NCI-H1105 treated with DMSO at 0.1 percent for 48 hours (cell line): ENCODE measurements at regions not wholly inside any gene's neighbourhood (a gene's known extent, or its start where the extent isn't known, plus 50 kb on each side); places are given as distances from the start of the nearest gene placed in this dataset.
"Not testable (repeated sequence)": the region's sequence is repeated elsewhere in the genome, so short reads cannot be mapped to it uniquely, and the experiment has no call there.

Source experiments
- DNase-seq: peaks from one replicate; lab custom pipeline; 2025; lab: John Stamatoyannopoulos, UW

DNA sequence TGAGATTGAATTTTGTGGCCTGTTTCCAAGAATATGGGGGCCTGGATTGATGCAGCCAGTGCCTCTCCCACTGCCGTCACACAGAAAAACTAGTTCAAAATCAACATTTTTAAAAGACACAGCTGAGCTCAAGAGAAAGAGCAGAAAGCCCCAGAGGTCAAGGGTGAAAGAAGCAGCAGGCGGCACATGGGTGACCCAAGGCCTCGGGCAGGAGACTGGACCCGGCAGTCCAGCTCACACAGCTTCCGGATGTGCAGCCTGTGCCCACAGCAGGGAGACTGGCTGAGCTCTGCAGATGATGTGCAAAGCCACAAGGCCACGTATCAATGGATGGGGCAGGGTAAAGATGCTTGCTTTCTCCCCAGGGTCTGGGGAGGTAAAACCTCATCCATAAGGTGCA is 50.4 kb upstream of the RNF32 start:
- no peak for DNase-seq

DNA sequence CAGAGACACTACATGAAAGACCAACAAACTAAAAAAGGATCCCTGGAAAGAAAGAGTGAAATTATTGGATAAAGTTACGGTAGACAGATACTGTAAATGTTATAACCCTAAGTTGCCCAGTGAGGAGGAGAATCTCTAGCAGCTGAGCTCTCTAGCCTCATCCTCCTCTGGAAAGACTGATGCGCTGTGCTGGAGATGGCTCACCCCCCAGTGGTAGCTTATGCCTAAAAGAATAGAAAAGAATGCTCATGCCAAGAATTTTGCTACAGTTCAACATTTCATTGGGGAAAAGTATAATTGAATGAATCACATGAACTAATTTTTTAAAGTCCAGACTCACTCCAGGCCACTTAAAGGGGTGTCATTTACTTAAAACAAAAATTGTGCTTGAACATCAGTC is 50.8 kb upstream of the RNF32 start:
- DNase-seq = no peak

DNA sequence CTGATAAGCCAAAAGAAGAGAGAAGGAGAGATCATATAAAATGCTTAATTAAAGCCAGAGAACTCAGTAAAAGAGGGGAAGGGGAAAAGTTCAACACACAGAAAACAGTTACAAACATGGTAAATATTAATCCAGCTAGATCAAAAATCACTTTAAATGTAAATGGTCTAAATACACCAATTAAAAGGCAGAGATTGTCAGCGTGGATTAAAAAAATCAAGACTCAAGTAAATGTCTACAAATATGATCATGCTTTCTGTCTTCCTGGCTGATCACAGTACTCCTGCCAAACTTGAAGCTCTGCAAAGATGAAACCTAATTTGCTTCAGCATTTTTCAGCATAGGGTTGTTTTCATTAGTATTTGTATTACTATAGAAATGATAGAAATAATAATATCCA is 54.6 kb upstream of the RNF32 start:
- no peak for DNase-seq

DNA sequence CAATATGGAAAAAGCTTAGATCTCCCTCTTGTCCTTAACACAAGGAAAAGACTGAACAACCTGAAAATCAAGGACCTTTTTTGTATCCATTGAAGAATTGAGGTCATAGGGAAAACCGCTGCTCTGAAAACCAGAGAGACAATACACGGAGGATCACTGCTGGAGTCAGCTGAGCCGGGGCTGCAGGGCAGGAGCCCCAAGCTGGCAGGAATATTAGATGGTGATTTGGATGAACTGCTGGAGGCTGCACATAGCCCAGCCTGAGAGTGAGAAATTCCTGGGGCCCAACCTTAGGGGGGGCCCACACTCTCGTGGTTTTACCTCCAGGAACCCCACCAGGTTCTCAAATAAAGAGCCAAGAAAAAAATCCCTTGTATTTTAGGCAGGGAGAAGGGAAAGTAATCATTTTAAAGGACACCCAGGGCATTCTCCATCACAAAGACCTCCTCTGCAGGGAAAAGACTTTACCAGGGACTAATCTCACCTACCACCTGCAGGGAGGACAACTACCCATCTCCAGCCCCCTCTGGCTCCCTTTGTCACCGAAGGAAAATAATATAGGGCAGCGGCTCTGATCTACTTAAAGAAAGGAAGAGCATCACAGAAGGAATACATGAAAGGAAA is 55.4 kb upstream of the RNF32 start:
- DNase-seq = no peak

DNA sequence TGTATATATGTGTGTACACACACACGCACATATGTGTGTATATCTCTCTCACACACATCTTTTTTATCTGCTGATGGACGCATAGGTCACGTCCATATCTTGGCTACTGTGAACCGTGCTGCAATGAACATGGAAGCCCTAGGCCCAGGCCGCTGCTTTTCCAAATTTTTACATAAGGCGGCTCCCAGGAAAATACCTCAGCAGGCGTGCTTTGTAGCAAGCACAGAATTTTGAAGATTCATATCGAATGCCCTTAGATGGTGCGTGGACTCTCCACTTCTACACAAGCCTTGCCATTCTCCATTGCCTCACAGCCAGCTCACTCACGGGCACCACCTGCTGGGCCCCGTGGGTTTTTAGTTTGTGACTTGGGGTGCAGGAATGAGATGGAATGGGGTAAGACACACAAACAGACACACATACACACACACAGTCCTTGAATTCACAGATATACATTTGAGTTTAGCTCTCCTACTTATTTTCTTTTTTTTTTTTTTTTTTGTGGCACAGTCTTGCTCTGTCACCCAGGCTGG is 57.9 kb upstream of the RNF32 start:
- no peak for DNase-seq

DNA sequence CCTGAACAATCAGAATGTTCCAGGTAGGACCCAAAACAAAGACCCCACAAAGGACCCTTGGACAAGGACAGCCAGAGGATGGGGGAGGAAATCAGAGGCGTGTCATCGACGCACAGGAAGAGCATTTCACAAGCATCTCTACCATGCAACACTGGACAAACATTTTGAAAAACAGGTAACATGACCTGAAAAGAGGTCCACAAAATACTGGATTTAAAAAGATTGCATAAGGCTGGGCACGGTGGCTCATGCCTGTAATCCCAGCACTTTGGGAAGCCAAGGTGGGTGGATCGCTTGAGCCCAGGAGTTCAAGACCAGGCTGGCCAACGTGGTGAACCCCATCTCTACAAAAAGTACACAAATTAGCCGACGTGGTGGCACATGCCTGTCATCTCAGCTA is 60.5 kb upstream of the RNF32 start:
- DNase-seq = no peak

DNA sequence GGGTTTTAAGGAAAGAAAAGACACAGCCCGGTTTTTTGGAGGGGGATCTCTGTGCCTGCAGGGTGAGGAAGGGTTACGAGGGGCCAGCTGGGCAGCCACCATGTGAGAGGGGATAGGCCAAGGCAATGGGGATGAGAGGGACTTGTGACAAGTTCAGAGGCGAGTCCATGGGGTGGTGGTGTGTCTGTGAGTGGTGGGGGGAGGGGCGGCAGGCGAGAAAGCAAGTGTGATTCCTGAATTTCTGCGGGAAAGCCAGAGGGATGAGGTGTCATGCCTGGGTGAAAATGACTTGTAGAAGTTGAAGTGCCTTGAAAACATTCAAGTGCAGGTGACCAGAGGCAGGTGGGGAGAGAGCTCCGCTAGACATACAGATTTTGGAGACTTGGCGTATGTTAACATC is 61.0 kb upstream of the RNF32 start:
- no peak for DNase-seq

DNA sequence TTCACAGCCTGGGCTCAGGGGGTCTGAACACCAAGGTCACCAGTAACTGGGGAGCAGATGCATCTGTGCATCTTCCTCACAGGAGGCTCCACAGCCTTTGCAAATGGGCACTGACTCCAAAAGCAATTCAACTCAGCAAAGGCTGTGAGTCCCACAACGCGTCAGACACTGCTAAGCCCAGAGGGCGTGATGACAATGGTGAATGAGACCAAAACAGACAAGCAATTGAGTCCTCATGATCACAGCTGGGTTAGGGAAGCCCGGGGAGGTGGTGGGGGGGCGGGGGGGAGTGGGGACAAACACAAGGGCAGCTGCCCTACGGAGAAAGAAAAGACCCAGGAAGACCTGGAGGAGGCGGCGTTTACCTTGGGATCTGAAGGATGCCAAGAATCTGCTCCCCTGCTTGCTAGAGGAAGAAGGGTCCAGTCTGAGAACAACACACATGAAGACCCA is 61.6 kb upstream of the RNF32 start:
- DNase-seq = no peak

DNA sequence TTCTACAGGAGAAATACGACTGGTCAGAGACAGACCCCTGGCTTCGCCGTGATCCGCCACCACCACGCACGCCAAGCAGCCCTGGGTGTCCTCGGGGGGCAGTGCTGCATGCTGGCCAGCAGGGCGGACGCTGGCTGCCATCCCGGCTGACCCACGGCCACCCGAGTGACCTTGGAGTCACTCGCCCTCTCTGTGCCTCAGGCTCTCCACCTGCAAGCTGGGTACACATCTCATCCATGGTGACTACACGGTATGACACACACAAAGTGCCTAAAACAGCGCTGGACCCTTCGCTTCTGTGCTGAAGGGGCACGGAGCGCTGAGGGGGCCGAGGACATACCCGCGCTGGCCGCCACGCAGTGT is 62.0 kb upstream of the RNF32 start:
- no peak for DNase-seq

DNA sequence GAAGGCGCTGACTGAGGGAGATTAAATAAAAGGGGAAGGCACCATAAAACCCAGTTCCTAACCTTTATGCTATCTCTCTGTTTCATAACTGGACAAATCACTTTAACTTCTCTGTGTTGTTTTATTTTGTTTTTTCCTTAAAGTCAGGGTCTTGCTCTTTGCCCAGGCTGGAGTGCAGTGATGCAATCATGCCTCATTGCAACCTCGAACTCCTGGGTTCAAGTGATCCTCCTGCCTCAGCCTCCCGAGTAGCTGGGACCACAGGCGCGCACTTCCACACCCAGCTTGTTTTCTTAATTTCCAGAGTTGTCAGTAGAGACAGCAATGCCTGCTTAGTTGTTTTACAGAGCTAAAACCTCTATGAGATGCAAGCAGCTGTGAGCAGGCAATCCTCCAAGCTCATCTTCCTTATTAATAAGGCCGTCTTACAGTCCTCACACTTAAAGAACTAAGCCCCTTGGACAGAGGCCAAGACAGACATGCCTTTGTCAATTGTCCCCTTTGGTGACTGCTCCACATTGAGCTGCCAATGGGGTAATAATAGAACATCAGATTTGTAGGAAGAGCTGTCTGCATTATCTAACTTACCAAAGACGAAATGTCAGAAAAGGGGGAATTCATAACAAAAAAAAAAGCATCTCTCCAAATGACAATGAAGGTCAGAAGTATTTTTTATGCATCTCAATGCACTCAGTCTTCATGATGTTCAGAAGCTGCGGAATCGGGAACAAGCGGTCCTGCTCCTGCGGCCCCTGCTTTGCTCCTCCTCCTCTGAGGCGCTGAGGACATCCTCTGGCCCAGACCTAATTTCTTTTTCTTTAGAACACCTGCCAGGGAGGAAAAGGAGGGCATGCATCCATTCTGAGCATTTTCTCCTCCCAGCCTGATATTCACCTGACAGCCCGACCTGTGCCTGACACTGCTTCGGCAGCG is 62.7 kb upstream of the RNF32 start:
- DNase-seq = no peak

DNA sequence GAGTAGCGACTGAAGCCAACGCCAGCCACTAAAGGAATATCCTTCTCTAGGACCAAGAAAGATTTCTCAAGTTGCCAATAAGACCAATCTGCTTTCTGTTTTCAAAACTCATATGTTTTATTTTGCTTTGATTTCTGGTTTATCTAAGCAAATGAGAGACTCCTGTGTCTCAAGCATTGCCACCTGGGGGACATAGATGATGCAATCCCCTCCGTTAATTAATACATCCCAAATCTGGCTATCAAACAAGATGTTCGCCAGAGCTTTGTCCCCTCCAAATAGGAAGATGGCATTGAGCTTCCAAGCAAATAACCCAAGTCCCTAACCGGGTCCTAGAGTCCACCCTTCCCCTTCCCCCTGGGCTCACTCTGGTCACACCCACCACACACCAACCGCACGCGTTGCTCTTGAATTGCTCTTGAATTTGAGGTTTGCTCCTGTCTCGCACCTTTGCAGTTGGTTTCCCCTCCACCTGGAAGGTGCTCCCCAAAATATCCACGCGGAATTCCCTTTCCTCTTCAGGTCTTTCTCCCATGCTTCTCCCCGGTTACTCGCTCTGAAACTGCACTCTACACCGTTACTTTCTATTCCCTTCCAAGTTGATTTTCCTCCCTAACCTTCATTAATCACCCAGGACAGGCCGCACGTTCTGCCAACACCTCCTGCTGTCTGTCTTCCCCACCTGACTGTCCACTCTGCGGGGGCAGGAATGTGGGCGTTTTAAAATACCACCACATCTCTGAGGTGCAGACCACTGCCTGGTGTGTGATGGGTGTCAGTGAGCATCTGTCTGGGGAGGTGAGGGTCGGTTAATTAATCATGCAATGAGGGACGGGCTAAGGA is 64.1 kb upstream of the RNF32 start:
- no peak for DNase-seq

DNA sequence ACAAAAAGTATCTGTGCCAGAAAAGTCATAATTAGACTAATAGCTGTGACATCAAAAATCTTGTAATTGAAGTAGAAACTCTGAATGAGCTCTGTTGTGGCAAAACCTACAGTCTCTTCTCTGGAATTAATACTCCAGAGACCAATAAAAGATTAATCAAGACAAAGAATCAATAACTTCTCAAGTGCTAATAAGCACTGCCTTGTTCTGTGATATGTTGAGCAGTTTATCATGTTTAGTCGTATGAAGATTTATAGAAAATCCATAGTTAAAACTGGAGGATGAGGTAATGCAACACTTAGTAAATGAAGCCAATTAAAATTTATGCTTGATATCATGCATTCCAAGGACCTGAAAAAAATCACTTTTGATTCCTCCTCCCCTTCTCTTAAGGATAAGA is 72.3 kb upstream of the RNF32 start:
- DNase-seq = no peak

DNA sequence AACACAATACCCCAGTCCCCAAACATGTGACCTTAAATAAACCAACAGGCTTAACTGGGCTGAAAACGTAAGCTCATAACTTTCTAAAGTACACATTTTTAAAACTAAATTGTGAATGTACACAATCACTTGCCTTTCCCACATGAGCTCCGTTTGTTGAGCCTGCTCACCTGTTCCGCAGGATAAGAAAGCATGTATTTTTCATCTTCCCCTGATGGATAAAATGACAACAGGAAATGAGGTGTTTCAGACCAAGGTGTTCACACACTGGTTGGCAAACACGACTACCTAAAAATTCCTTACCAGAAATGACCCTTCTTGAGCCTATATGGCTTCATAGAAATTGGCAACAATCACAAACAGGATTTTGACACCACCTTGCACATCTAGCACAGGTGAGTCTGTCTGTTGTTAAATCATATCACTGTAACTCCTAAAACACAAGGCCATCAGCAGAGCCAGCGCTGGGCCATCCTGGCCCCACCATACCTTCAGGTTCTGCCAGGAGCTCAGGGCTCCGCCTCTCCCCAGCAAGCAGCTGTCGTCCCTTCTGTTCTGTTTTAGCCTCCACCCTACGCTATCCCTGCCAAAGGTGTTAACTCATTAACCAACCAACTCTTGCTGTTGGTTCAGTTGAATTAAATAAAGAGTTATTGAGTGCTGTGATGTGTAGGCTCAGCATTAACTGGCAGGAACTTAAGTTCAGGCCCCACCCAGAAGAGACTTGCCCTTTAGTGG is 73.6 kb upstream of the RNF32 start:
- no peak for DNase-seq

DNA sequence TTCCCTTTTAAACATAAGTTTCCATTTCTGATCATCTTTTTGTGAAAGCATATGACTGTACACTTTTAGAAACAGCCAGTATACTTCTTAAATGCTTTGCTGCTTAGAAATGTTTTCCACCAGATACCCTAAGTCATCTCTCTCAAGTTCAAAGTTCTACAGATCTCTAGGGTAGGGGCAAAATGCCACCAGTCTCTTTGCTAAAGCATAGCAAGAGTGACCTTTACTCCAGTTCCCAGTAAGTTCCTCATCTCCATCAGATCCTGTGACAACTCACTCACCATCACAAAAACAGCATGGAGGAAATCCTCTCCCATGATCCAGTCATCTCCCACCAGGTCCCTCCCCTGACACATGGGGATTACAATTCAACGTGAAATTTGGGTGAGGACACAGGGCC is 75.6 kb upstream of the RNF32 start:
- DNase-seq = not testable (repeated sequence)

DNA sequence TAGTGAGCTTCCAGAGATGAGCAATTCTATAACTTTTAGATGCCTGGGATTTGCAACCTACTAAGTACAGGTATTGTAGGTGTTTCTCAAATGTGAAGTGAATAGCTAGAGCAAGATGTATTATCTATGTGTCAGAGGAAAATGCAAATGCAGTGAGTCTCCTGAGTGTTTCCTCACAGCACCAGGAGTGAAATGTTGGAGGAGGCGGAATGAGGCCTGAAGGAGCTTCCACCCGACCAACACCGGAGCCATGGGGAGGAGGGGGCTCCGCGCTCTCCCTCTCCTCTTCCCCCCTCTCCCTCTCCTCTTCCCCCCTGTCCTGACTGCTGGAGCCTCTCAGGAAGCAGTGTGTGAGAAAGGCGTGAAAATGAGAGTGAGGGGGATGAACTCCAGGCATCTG is 79.9 kb upstream of the RNF32 start:
- no peak for DNase-seq

DNA sequence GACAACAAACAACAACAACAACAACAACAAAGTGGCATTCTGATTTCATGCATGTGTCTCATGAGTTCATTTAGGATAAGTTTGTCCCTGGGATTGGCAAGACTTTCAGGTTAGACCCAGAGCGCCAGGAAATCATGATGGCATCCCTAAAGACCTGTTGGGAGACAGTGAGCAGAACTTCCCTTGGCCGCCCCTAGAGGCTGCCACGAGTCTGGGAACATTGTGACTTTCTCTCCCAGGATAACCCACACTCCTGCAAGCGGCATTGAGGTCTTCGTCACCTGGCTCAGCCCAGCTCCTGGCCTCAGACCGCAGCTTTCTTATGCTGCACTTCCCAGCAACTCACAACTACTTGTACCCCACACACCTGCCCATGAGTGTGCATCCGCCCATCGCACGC is 80.5 kb upstream of the RNF32 start:
- no peak for DNase-seq

DNA sequence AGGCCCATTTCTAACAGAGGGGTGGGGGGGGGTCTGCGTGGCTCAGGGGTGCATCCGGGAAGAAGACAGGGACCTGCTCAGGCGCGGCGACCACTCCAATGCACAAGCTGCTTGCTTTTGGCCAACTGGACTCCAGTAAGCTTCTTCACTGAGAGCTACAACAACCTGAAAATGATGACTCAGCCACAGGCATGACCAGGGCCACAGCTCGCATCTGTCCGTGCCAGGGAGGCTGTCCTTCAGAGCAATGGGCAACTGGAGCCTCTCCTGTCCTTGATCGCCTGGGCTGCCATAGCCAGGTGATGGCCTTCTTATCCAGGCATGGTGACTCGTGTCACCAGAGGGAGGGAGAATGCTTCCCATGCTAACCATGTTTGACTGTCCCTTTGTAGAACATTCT is 81.6 kb upstream of the RNF32 start:
- no peak for DNase-seq

DNA sequence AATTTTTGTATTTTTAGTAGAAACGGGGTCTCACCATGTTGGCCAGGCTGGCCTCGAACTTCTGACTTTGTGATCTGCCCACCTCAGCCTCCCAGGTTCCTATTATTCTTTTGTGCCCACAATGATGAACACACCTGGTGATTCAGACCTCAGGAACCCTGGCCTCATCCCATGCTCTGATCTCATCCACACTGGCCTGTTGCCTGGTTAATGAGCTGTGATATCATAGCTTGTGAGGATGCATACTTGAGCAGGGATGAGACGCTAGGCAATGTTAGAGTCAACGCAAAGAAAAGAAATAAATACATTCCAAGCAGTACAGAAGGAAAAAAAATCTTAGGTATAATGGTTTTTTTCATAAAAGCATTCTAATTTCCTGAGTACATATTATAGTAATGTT is 82.4 kb upstream of the RNF32 start:
- DNase-seq = no peak

DNA sequence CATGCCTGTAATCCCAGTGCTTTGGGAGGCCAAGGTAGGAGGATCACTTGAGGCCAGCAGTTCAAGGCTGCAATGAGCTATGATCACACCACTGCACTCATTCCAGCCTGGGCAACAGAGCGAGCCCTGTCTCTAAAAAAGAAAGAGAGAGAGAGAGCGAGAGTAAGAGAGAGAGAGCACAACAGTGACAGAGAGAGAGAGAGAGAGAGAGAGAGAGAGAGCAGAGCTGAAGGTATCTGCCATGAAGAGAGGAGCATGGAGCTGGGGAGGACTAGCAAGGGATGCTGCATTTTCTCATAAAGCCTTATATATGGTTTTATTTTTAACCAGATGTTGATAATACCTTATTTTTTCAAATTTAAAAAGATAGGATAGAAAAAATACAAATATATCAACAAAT is 84.5 kb upstream of the RNF32 start:
- no peak for DNase-seq

DNA sequence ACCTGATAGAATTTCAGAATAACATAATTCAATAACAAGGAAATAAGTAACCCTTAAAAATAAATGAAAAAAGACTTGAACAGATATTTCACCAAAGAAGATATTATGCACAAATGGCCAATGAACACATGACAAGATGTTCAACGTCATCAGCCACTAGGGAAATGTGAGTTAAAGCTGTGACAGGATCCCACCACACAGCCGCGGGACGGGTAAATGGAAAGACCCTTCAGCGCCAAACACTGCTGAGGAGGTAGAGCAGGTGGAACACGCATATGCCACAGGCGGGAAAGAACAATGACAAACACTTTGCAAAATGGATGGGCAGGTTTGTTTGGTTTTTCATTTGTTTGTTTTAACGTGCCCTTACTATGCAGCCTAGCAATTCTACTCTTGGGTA is 86.1 kb upstream of the RNF32 start:
- no peak for DNase-seq

DNA sequence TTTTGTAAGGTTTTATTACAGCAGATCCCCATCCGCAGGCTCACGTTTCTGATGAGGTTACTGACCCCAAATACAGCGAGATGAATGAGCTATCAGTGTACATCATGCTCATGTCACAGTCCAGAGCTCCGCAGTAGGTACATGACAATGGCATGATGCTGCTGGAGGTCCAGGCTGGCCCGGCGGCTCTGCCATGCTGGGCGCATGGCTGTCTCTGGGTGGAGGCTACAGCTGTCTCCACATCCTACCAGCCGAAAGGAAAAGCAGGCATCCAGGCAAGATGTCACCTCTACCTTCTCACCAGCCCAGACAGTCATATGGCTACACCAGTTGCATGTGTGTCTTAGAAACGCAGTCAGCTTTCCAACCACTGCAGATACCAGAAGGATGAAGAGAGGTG is 90.9 kb upstream of the RNF32 start:
- no peak for DNase-seq
